Fibroblast of the aortic adventitia (primary cell): ENCODE measurements at regions not wholly inside any gene's neighbourhood (a gene's known extent, or its start where the extent isn't known, plus 50 kb on each side); places are given as distances from the start of the nearest gene placed in this dataset.

Experiments
- DNase-seq: peaks from one replicate; pipeline ENCODE4 v3.0.0-alpha.2; 2010; ENCODE audit warnings: low read depth
- H3K4me3 ChIP-seq: 2 replicates; pipeline ENCODE4 v1.5.1; 2011; ENCODE audit warnings: low read depth, mild to moderate bottlenecking, control low read depth, low read length, moderate library complexity
- CTCF ChIP-seq: IDR thresholded peaks from 2 replicates; pipeline ENCODE4 v1.5.1; 2011; ENCODE audit warnings: mild to moderate bottlenecking, low read length, control low read depth, inconsistent platforms; ENCODE audit not compliant: insufficient read depth

GRCh38 chr4:124509151-124509550 is 203.4 kb downstream of the ANKRD50 start:
- no peak overlapping the region for H3K4me3 ChIP-seq
- no peak for TF ChIP-seq CTCF
- DNase-seq = no peak

GRCh38 chr4:124514588-124514987 is 197.9 kb downstream of the ANKRD50 start:
- no peak for TF ChIP-seq CTCF
- no peak for DNase-seq
- H3K4me3 ChIP-seq = no peak overlapping the region

- TF ChIP-seq CTCF = no peak
- DNase-seq = no peak
- no peak overlapping the region for H3K4me3 ChIP-seq
Observed at GRCh38 chr4:124515591-124515990, 196.9 kb downstream of the ANKRD50 start.

- no peak for TF ChIP-seq CTCF
- no peak overlapping the region for H3K4me3 ChIP-seq
- DNase-seq = no peak
Observed at GRCh38 chr4:124519196-124519595, 193.3 kb downstream of the ANKRD50 start.

GRCh38 chr4:124523816-124524215 is 188.7 kb downstream of the ANKRD50 start:
- no peak overlapping the region for H3K4me3 ChIP-seq
- DNase-seq = no peak
- no peak for TF ChIP-seq CTCF

GRCh38 chr4:124525524-124525923 is 187.0 kb downstream of the ANKRD50 start:
- no peak overlapping the region for H3K4me3 ChIP-seq
- no peak for TF ChIP-seq CTCF
- DNase-seq = no peak

- no peak for TF ChIP-seq CTCF
- H3K4me3 ChIP-seq = no peak overlapping the region
- no peak for DNase-seq
Observed at GRCh38 chr4:124526331-124526730, 186.2 kb downstream of the ANKRD50 start.
